Stimulated activated naive CD4-positive, alpha-beta T cell (primary cell): ENCODE measurements at regions not wholly inside any gene's neighbourhood (a gene's known extent, or its start where the extent isn't known, plus 50 kb on each side); places are given as distances from the start of the nearest gene placed in this dataset.
"Not testable (repeated sequence)": the region's sequence is repeated elsewhere in the genome, so short reads cannot be mapped to it uniquely, and the experiment has no call there.

Experiments
- DNase-seq, 6 experiments: peaks; one replicate each; lab custom pipeline; 2025; lab: John Stamatoyannopoulos, UW

DNA sequence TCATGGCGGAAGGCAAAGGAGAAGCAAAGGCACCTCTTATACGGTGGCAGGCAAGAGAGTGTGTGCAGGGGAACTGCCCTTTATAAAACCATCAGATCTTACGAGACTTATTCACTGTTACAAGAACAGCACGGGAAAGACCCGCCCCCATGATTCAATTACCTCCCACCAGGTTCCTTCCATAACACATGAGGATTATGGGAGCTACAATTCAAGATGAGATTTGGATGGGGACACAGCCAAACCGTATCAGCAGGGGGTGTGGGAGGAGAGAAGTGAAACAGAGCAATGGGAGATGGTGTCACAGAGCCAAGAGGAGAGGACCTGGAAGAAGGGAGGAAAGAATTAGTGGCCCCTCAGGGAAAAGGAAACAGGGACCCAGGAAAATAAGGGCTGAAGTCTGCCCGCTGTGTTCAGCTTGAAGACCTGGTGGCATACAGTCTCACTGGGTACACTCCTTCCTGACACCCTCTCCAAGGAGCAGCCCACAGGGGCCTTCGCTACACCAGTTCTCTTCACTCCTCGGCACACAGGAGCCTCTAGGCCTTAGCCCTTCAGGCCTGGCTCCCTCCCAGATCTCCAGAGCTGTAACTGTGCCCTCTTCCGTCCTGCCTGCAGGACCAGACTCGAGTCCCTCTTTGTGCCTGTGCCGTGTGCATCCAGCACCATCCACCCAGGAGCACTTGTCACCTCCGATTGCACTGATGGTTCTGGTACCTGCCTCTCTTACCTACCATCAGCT is 262.1 kb downstream of the EIPR1 start:
- DNase-seq, result no peak

DNA sequence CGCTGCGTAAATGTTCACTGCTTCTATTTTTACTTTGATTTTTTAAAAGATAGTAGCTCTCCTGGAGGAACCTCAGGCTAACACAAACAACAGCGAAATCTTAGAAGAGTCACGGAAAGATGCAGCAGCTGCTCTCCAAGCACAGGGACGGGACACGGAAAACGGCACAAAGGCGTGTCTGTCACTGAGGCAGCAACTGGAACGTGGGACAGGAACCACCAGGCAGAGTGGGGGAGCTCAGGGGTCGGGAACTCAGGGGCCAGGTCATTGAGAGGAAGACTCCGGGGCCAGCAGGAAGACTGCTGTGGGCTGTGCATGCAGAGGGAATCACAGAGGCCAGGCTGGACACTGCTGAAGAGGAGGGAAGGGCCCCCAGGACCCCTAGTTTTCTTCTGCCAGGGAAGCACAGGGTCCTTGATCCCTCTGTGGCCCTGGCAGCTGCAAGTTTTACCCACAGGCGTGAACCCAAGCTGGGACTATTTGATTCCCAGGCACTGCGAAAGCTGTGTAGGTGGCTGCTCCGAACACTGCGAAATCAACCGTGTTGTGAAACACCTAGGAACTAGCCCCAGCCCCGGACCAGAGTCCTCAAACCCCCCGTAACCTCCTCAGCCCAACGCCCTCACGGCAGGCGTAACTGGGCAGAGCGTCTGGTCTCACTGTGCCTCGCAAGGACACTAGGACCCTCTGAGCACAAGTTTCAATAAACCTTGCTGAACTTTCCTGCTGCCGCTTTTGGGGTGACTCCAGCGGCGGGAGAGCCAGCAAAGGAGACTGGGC is 263.0 kb downstream of the EIPR1 start:
- DNase-seq, result no peak

DNA sequence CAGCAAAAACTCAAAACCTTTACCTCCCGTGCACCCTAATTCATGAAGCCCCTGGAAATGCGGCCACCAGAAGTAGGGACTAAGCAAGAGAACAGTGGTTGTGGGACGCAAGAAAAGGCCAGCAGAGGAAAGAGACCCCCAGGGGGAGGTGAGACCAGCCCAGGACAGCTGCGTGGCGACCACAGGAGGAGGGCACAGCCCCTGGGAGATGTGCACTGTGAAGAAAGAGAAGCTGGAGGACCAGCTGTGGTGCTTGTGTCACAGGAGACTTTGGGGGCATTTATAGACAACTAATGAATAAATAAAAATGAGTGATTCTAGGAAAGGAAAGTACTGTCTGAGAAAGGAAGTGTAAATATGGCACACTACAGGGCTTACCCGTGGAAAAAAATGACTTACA is 263.8 kb downstream of the EIPR1 start:
- DNase-seq, result no peak

DNA sequence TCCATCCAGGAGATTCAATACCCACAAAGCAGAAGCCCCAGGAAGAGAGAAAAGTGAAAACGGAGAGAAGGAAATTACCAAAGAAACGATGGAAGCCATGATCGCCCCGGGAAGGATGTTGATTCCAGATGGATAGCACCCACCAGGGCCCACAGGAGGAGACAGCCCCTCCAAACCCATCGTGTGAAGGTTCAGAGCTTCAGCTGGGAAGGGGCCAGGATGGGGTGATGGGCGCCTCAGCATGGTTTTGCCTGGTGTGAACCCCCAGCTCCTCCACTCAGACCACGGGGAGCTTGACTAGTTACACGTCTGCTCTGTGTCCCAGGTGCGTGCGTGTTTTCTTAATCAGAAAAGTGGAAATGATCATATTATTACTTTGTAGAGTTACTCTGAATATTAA is 264.5 kb downstream of the EIPR1 start:
- no peak for DNase-seq

DNA sequence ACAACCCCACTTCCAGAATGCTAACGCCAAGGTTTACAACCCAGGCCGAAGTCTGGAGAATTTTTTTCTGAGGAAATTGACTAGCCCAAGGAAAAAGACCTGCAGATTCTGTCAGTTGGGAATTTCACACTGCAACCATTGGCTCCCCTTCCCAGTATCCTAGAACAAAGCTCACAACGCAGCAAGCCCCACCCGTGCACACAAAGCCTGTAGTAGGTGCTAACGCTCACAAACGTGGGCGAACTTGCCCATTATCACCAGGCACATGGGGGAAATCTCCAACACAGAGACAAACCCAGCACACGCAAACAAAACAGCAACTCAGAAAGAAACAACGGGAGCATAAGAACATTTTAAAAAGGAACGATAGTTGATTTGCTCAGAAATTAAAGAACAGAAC is 265.1 kb downstream of the EIPR1 start:
- no peak for DNase-seq

DNA sequence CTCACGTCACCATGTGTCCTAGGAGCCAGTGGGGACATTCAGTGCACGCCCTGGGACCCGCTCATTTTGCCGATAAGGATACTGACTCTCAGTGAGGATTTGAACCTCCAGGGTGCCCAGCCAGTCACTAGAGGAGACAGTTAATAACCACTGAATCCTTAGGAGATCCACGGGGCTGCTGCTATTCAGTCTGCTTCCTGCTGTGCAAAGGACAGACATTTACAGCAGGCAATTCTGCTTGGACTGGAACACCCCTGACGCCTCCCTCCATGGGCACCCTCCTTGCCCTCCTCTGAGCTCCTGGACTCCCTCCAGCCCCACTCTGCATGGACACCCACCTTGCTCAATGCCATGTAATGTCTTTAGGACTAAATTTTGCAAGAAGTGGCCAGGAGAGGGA is 265.5 kb downstream of the EIPR1 start:
- no peak for DNase-seq

DNA sequence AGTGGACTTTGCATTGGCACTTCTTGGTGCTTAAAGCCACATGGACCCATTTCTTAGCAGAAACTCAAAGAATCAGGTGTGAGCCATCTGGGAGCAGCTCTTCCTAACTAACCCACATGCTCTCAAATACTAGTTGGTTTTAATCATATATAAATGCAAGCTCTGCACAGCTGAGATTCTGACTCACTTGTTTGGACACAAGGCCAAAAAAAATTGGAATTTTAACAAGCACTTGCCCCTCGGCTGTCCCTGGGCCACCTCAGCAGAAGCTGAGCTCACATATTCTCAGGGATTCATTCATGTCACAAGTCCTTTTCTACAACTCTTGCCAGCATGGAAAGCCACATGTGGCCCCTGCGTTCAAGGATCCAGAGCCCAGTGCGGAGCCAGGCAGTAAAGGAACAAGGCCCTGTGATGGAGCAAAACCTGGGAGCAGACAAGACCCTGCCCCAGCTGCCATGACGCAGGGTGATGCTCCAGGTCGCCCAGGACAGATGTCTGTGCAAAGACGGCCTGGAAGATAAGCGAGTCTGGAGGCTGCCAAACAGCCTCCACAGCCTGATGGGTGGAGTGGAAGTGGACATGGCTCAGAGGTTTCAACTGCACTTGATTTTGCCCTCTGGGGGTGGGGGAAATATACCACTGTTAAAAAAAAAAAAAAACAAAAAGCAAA is 266.5 kb downstream of the EIPR1 start:
- no peak for DNase-seq

DNA sequence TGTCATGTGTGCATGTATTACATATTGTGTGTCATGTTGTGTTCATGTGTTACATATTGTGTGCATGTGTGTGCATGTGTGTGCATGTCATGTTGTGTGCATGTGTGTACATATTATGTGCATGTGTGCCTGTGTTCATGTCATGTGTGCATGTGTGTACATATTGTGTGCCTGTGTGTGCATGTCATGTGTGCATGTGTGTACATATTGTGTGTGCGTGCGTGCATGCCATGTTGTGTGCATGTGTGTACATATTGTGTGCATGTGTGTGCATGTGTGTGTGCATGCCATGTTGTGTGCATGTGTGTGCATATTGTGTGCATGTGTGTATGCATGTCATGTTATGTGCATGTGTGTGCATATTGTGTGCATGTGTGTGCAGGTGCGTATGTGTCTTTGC is 267.1 kb downstream of the EIPR1 start:
- DNase-seq, result no peak

DNA sequence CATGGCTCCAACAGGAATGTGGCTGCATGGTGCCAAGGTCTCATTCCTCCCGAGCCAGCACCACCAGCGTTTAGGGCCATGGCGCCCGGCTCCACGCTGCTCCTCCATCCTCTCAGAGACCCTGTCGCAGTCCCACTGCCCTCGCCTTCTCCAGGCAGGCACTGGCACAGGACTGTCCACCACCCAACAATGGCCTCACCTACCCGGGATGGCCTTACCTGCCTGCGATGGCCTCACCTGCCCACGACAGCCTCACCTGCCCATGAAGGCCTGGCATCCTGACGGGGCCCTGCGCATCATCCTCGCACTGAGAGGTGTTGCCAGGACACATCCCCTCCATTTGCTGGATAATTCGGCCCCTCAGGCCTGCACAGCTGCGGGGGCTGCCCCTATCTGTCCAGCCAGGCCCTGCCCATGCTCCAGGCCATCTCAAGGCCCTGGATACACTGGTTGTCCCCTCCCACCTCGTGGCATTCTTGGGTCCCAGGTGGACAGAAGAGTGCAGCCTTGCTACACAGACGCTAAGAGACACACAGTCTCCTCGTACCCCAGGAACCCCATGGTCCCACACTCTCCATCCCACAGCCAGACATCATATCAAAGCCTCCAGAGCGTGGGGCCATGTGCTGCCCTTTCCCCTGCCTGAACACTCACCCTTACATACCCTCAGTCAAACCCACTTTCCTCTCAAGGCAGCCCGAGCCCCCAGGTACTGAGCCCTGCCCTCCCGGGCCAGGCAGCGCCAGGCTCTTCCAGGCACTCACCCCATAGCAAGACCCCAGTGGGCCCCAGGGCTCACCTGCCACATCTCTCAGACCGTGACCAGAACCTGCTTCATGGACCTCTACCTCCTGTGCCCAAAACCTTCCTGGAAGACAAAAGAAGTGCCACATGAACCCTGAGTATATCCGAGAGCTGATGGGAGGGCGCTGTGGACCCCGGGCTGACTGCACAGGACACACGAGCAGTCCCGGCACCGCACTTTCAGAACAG is 268.6 kb downstream of the EIPR1 start:
- DNase-seq, result no peak

DNA sequence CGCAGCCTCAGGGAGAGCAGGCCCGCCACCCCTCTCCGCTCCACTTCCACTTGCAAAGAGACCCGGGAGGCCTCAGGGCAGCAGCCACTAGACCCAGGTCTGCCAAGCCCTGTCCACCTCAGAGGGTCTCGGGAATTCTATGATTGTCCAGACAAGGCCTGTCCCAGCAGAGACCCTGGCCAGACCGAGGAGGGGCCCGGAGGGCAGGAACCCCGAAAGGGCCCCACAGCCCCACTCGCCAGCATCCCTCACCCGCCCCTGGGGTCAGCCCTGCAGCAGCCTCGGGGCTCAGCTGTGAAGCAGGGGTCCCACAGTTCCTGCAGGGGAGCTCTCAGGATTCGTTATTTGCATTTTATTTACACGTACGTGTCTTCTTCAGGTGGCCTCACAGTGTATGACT is 269.5 kb downstream of the EIPR1 start:
- DNase-seq, result no peak

DNA sequence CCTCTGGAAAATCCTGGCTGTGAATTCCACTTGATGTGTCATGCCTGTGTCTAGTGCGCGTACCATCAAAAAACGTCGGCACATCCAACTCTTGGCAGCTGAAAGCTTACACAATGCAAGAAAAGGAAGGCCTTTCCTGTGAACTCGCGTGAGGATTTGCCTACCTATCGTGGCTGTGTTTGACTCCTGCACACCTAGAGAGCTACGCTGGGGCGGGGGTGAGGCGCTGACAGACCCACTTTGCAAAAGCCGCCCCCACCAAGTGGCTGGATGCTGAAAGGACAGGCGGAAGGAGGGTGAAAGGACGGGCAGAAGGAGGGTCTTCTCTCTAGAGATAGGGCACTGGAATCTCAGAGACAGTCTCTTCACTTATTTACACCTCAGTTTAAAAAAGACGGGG is 270.1 kb downstream of the EIPR1 start:
- DNase-seq, result no peak

DNA sequence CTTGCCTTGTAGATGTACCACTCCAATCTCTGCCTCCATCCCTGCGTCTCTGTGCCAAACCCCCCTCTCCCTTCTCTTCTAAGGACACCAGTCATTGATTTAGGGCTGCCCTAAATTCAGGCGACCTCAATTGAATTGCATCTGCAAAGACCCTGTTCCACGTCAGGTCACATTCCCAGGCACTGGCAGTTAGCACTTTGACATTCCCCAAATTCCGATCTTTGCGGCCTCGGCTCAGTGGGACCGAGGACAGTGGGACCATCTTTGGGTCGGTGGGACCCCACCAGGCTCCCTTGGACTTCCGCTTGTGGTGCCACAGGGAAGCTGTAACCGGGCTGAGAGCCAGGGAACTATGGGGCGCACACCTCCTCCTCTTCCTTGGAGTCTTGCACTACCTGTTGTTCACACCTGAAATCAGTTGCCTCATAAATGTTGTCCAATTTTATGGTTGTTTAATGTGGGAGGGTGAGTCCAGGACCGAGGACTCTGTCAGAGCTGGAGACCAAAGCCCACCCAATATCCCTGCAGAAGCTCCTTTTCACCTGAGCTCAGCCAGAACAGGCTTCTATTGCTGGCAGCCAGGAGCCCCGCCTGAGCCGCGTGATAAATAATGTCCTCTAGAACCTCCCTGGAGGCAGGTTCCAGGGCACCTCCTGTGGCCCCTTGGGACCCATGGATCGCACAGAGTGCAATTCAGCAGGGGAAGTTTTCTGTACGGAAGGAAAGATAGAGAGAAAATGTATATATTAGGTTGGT is 271.6 kb downstream of the EIPR1 start:
- no peak for DNase-seq

DNA sequence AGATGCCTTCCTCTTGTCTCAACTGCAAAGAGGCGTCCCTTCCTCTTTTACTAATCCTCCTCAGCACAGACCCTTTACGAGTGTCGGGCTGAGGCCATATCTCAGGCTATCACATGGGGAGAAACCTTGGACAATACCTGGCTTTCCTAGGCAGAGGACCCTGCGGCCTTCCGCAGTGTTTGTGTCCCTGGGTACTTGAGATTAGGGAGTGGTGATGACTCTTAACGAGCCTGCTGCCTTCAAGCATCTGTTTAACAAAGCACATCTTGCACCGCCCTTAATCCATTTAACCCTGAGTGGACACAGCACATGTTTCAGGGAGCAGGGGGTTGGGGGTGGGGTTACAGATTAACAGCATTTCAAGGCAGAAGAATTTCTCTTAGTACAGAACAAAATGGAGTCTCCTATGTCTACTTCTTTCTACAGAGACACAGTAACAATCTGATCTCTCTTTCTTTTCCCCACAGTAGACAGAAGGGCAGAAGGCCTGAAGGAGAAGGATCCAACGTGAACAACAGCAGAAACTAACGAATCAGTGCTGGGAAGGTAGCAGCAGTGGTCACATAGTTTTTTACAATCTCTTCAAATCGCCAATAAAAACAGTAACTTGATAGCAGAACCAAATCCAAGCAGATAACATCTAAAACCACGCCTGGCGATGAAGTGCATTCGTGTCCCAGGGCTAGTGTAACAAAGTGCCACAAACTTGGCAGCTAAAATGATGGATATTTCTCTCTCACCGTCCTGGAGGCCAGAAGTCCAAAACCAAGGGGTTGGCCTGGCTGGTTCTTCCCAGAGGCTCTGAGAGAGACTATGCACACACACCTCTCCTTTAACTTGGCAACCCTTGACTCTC is 272.4 kb downstream of the EIPR1 start:
- DNase-seq, result not testable (repeated sequence)

DNA sequence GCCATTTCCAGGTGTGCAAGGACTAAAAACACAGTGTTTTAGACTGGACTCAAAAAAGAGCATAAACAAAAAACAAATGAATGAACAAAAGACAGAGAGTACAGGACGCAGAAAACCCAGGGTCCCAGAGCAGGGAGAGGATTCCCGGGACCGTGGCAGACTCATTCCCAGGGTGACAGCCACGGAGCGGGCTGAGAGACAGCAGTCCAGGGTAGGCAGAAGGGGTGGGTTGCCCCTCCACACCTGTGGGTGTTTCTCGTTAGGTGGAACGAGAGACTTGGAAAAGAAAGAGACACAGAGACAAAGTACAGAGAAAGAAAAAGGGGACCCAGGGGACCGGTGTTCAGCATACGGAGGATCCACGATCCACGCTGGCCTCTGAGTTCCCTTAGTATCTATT is 273.4 kb downstream of the EIPR1 start:
- DNase-seq, result no peak

DNA sequence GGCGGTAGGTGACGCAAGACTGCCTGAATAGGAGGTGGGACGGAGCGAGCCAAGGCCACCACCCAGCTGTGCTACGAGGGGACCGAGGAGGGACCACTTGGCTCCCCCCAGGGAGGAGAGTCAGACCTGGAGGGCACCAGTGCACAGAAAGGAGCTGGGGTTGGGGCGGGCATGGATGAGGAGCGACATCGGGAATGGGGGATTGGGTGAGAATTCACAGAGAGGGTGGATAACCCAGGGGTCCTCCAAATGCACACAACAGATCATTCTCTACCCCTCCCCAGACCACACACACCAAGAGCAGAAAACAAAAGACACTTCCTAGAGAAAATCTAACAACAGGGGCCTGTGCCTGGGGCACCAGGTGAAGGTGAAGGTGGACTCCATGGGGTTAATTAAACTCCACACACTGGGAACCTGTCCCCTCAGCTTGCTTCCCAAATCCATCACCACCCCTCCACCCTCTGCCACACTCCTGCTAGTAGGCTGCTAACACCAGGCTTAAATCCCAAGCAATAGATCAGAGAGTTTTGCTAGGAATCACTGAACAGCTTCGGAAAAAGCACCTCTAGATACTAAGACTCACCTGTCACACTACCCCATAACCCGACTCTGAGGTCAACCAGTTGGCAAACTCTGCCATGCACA is 274.6 kb downstream of the EIPR1 start:
- no peak for DNase-seq

DNA sequence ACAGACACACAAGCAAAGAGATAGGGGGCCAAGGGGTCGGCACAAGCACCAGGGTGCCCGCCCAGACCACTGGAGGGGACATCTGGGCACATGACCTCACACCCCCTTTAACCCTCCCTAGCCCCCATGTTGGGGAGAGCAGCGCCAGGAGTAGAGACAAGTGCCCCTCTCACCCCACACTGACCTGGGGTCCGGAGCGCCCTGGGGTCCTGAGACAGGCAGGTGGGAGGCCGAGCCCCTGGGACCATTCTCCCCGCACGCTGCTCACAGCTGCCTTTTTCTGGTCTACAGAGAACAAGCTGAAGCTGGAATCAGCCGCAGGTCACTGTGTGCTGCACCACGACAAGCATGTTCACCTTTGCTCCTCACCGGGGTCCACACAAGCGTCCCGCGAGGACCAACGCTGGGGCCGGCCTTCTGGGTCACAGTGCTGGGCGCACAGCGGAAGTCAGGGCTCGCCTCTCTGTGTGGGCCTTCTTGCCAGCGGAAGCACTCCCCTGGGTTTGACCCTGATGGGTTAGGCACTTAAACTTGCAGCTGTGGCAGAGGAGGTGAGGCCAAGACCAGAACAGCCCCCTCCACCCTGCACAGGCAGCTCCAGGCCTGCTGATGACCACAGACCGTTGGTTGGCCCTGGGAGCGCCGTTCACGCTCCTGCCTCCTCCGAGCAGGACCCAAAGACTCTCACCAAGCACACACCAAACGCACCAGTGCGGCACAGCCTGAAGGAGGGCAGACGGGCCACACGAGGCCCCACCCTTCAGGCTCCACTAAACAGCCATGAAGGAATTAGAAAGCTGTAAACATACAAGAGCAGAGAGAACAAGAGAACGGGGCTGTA is 275.3 kb downstream of the EIPR1 start:
- DNase-seq, result no peak

DNA sequence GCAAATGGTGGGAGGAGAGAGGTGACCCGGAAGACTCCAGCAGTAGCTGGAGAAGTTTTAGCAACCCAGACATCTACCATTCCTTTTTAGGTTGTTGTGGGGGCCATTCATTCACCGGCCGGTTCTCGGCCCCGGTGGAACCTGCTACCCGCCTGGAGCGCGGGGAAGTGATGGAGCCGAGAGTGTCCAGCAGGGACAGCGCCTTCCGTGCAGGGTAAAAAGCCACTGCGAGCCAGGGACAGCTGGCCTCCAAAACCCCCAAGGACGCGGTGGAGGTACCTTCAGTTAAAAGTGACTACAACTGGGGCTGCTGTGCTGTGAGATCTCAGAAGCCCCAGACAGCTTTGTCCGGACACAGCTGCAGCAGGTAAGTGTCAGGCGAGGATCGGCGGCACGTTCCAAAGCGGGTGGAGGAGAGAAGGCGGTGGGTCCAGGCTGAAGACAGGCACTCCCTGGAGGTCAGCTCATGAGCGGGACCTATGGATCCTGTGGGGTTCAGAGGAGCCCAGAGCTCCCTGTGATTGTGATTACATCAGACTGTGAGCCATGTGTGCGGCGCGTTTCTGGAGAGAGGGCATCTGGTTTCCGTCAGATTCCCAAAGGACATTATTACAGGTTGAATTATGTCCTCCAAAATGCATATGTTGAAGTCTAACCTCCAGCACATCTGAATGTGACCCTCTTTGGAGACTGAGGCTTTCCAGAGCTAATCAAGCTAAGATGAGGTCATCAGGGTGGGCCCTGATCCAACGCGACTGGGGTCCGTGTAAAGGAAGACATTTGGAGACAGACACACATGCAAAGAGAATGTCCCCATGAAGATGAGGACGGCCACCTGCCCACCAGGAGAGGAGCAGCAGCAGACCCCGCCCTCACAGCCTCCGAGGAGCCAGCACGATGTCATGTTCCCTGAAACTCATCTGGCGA is 276.3 kb downstream of the EIPR1 start:
- no peak for DNase-seq

DNA sequence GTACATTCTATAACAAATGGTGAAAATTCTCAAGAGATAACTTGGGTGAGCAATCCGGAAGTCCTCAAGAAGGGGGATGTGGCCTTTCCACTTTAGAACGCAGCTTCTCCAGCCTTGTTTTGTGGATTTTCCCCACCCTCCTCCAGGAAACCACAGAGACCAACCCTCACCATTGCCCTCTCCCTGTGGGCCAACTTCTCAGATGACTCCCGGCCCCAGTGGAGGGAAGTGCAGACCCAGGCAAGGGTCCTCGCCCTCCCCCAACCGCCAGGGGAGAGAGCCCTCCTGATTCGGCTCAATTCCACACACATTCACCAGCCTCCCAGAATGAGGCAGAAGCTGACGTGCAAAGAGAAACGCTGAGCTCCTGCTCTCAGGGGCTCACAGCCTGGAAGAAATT is 277.2 kb downstream of the EIPR1 start:
- no peak for DNase-seq
